ENCODE measurements at regions not wholly inside any gene's neighbourhood (a gene's known extent, or its start where the extent isn't known, plus 50 kb on each side); places are given as distances from the start of the nearest gene placed in this dataset.
"Not testable (repeated sequence)": the region's sequence is repeated elsewhere in the genome, so short reads cannot be mapped to it uniquely, and the experiment has no call there.

- POLR2A ChIA-PET = interaction anchor here (0.8 to 1.5 kb wide), 6 partner anchors 14 to 241 kb away, joined by 3 to 5 read pairs (median 3); no protein-coding TSS in a partner anchor
- Mint-ChIP-seq H3K4me1 (peaks cover 44% of the 10 kb centered on the region), H3K27me3 (no peaks in the 10 kb centered on the region), H3K4me3 (peak overlapping the region; percentile 79), H3K36me3 (peaks cover 28% of the 10 kb centered on the region), H3K27ac (peak overlapping the region; percentile 93), H3K9me3 (no peaks in the 10 kb centered on the region)
- ATAC-seq (ENCODE audit: low read depth) (peak; percentile 77), DNase-seq (peak; percentile 28)
Observed at GRCh38 chrY:7339391-7340087, 428.0 kb upstream of the AMELY start.

GRCh38 chrY:7336023-7336873, 424.7 kb upstream of the AMELY start:
- Mint-ChIP-seq H3K9me3 (no peaks in the 10 kb centered on the region), H3K4me1 (peaks cover 46% of the 10 kb centered on the region), H3K36me3 (peaks cover 35% of the 10 kb centered on the region), H3K27ac (peak overlapping the region; percentile 77), H3K27me3 (no peaks in the 10 kb centered on the region), H3K4me3 (peak overlapping the region; percentile 42)
- DNase-seq (no peak), ATAC-seq (ENCODE audit: low read depth) (no peak)
- POLR2A ChIA-PET = interaction anchor here (0.6 kb wide), 1 partner anchor 60 kb away, joined by 3 read pairs; no protein-coding TSS in a partner anchor

- H3K4me1 Mint-ChIP-seq = peaks cover 42% of the 10 kb centered on the region
- peak overlapping the region; percentile 62 for H3K4me3 Mint-ChIP-seq
- H3K27ac Mint-ChIP-seq = peak overlapping the region; percentile 69
- no peaks in the 10 kb centered on the region for H3K9me3 Mint-ChIP-seq
- DNase-seq (no peak), ATAC-seq (ENCODE audit: low read depth) (peak; percentile 51)
- H3K36me3 Mint-ChIP-seq = peaks cover 40% of the 10 kb centered on the region
- no peaks in the 10 kb centered on the region for H3K27me3 Mint-ChIP-seq
- POLR2A ChIA-PET = no interaction called here
Observed at GRCh38 chrY:7334449-7334848, 422.9 kb upstream of the AMELY start.

GRCh38 chrY:7326296-7327246, 415.0 kb upstream of the AMELY start:
- H3K27ac Mint-ChIP-seq = peak overlapping the region; percentile 88
- ATAC-seq (ENCODE audit: low read depth) = peak; percentile 78
- peaks cover 15% of the 10 kb centered on the region for H3K4me1 Mint-ChIP-seq
- H3K36me3 Mint-ChIP-seq = peaks cover 9% of the 10 kb centered on the region
- H3K9me3 Mint-ChIP-seq = no peaks in the 10 kb centered on the region
- no peak for DNase-seq
- POLR2A ChIA-PET = interaction anchor here (0.6 to 1.8 kb wide), 6 partner anchors 14 to 402 kb away, joined by 3 to 5 read pairs (median 5); no protein-coding TSS in a partner anchor
- H3K4me3 Mint-ChIP-seq = peak overlapping the region; percentile 65
- H3K27me3 Mint-ChIP-seq = no peaks in the 10 kb centered on the region

GRCh38 chrY:7325531-7325930, 414.0 kb upstream of the AMELY start:
- H3K4me1 Mint-ChIP-seq = peaks cover 15% of the 10 kb centered on the region
- no peaks in the 10 kb centered on the region for H3K27me3 Mint-ChIP-seq
- DNase-seq = no peak
- peaks cover 9% of the 10 kb centered on the region for H3K36me3 Mint-ChIP-seq
- H3K4me3 Mint-ChIP-seq = no peak overlapping the region
- H3K27ac Mint-ChIP-seq = peak overlapping the region; percentile 88
- no peaks in the 10 kb centered on the region for H3K9me3 Mint-ChIP-seq
- POLR2A ChIA-PET = interaction anchor here (1.8 kb wide), 1 partner anchor 15 kb away, joined by 5 read pairs; no protein-coding TSS in a partner anchor
- ATAC-seq (ENCODE audit: low read depth) = peak; percentile 8

GRCh38 chrY:7320751-7321150, 409.2 kb upstream of the AMELY start:
- Mint-ChIP-seq H3K4me3 (no peak overlapping the region), H3K36me3 (peaks cover 18% of the 10 kb centered on the region), H3K27ac (no peak overlapping the region), H3K27me3 (no peaks in the 10 kb centered on the region), H3K4me1 (peaks cover 27% of the 10 kb centered on the region), H3K9me3 (no peaks in the 10 kb centered on the region)
- DNase-seq (no peak), ATAC-seq (ENCODE audit: low read depth) (no peak)
- POLR2A ChIA-PET = no interaction called here

- H3K27me3 Mint-ChIP-seq; POLR2A ChIA-PET; ATAC-seq (ENCODE audit: low read depth); H3K9me3 Mint-ChIP-seq; DNase-seq: not testable (repeated sequence)
- peaks cover 27% of the 10 kb centered on the region for H3K4me1 Mint-ChIP-seq
- peak overlapping the region; percentile 68 for H3K27ac Mint-ChIP-seq
- H3K4me3 Mint-ChIP-seq = peak overlapping the region; percentile 45
- peaks cover 18% of the 10 kb centered on the region for H3K36me3 Mint-ChIP-seq
Observed at GRCh38 chrY:7320171-7320570, 408.6 kb upstream of the AMELY start.

- Mint-ChIP-seq H3K4me1 (peaks cover 27% of the 10 kb centered on the region), H3K36me3 (peaks cover 24% of the 10 kb centered on the region), H3K27me3 (no peaks in the 10 kb centered on the region), H3K9me3 (no peaks in the 10 kb centered on the region), H3K27ac (peak overlapping the region; percentile 30), H3K4me3 (no peak overlapping the region)
- POLR2A ChIA-PET = no interaction called here
- no peak for DNase-seq
- no peak for ATAC-seq (ENCODE audit: low read depth)
Observed at GRCh38 chrY:7318122-7318521, 406.6 kb upstream of the AMELY start.

GRCh38 chrY:7317571-7317970, 406.0 kb upstream of the AMELY start:
- ATAC-seq (ENCODE audit: low read depth) = no peak
- peaks cover 24% of the 10 kb centered on the region for H3K36me3 Mint-ChIP-seq
- peak overlapping the region; percentile 40 for H3K27ac Mint-ChIP-seq
- DNase-seq = no peak
- POLR2A ChIA-PET = no interaction called here
- no peaks in the 10 kb centered on the region for H3K9me3 Mint-ChIP-seq
- no peaks in the 10 kb centered on the region for H3K27me3 Mint-ChIP-seq
- peaks cover 27% of the 10 kb centered on the region for H3K4me1 Mint-ChIP-seq
- no peak overlapping the region for H3K4me3 Mint-ChIP-seq

GRCh38 chrY:7310482-7311269, 399.1 kb upstream of the AMELY start:
- H3K9me3 Mint-ChIP-seq = no peaks in the 10 kb centered on the region
- H3K4me3 Mint-ChIP-seq = peak overlapping the region; percentile 20
- ATAC-seq (ENCODE audit: low read depth) (peak; percentile 100), DNase-seq (peak; percentile 53)
- peak overlapping the region; percentile 78 for H3K27ac Mint-ChIP-seq
- H3K36me3 Mint-ChIP-seq = peaks cover 15% of the 10 kb centered on the region
- POLR2A ChIA-PET = no interaction called here
- H3K27me3 Mint-ChIP-seq = no peaks in the 10 kb centered on the region
- peaks cover 19% of the 10 kb centered on the region for H3K4me1 Mint-ChIP-seq

- H3K9me3 Mint-ChIP-seq = no peaks in the 10 kb centered on the region
- POLR2A ChIA-PET = no interaction called here
- H3K4me3 Mint-ChIP-seq = no peak overlapping the region
- H3K27me3 Mint-ChIP-seq = no peaks in the 10 kb centered on the region
- no peak for ATAC-seq (ENCODE audit: low read depth)
- H3K36me3 Mint-ChIP-seq = peaks cover 20% of the 10 kb centered on the region
- H3K4me1 Mint-ChIP-seq = peaks cover 24% of the 10 kb centered on the region
- DNase-seq = no peak
- H3K27ac Mint-ChIP-seq = no peak overlapping the region
Observed at GRCh38 chrY:7308816-7309215, 397.3 kb upstream of the AMELY start.

- peak overlapping the region; percentile 63 for H3K27ac Mint-ChIP-seq
Observed at GRCh38 chrY:7302306-7302705, 390.8 kb upstream of the AMELY start.

More at GRCh38 chrY:7302306-7302705, 390.8 kb upstream of the AMELY start:
- H3K9me3 Mint-ChIP-seq = no peaks in the 10 kb centered on the region
- peaks cover 24% of the 10 kb centered on the region for H3K36me3 Mint-ChIP-seq
- DNase-seq = no peak
- POLR2A ChIA-PET = no interaction called here
- H3K4me1 Mint-ChIP-seq = peaks cover 29% of the 10 kb centered on the region
- ATAC-seq (ENCODE audit: low read depth) = no peak
- H3K27me3 Mint-ChIP-seq = no peaks in the 10 kb centered on the region
- H3K4me3 Mint-ChIP-seq = no peak overlapping the region

Data from activated naive CD8-positive, alpha-beta T cell treated with anti-CD3 and anti-CD28 coated beads, Interleukin-2, amount 10 ng/mL, durations not matched to agents 7 days and 5 days (primary cell).